ENCODE measurements at regions not wholly inside any gene's neighbourhood (a gene's known extent, or its start where the extent isn't known, plus 50 kb on each side); places are given as distances from the start of the nearest gene placed in this dataset.

- H3K4me3 Mint-ChIP-seq = no peak overlapping the region
- H3K4me2 ChIP-seq = no peak overlapping the region
- H3K4me3 ChIP-seq = no peak overlapping the region
- no peak overlapping the region for H2AFZ ChIP-seq
- no peak for DNase-seq (ENCODE audit: low spot score)
- no peaks in the 10 kb centered on the region for H3F3A ChIP-seq (replicated peaks; ENCODE audit: low read depth)
- H3K4me1 Mint-ChIP-seq = peaks cover 18% of the 10 kb centered on the region; the same call in 2 of the 3 replicates
- peaks cover 8% of the 10 kb centered on the region; the same call in 2 of the 3 replicates for H3K36me3 Mint-ChIP-seq (ENCODE audit: low read depth)
- no peaks in the 10 kb centered on the region for H3K79me2 ChIP-seq (replicated peaks; ENCODE audit: insufficient read depth)
- H3K36me3 ChIP-seq (ENCODE audit: insufficient read depth) = 0 out of 2 replicates have a peak, but pooled peaks cover 3% of the 10 kb centered on the region
- peaks cover 8% of the 10 kb centered on the region for H3K9me3 Mint-ChIP-seq
- peaks cover 9% of the 10 kb centered on the region; the same call in 1 of the 2 replicates for H3K9me2 ChIP-seq (ENCODE audit: insufficient read depth)
- TF ChIP-seq JUNB (IDR thresholded peaks at IDR 0.05; ENCODE audit: unreplicated experiment) (no peak), POLR2AphosphoS5 (IDR thresholded peaks at IDR 0.05; ENCODE audit: low read depth) (no peak), REST (IDR thresholded peaks at IDR 0.05; ENCODE audit: unreplicated experiment) (no peak), CTCF (conservative IDR thresholded peaks at IDR 0.05; ENCODE audit: low read depth in 2 of 2) (no peak), ZNF331 (CRISPR knock-in tag; IDR thresholded peaks at IDR 0.05; ENCODE audit: low read depth) (no peak), EZH2 (IDR thresholded peaks at IDR 0.05; ENCODE audit: low read depth, unreplicated experiment) (no peak), STAT1 (IDR thresholded peaks at IDR 0.05; ENCODE audit: unreplicated experiment) (no peak), CREB1 (CRISPR knock-in tag; IDR thresholded peaks at IDR 0.05; ENCODE audit: low read depth) (no peak), ZNF114 (CRISPR knock-in tag; IDR thresholded peaks at IDR 0.05) (no peak), EZH2phosphoT487 (IDR thresholded peaks at IDR 0.05; ENCODE audit: unreplicated experiment) (no peak), ETS1 (IDR thresholded peaks at IDR 0.05) (no peak), NANOG (IDR thresholded peaks at IDR 0.05; ENCODE audit: borderline replicate concordance) (no peak), ZNF462 (CRISPR knock-in tag; IDR thresholded peaks at IDR 0.05) (no peak)
- peaks cover 2% of the 10 kb centered on the region for H3K27me3 Mint-ChIP-seq (ENCODE audit: insufficient read depth, low read depth, poor library complexity)
- H3K27me3 ChIP-seq (ENCODE audit: insufficient read depth) = no peaks in the 10 kb centered on the region
- no peak overlapping the region for H3K27ac ChIP-seq (ENCODE audit: low read depth)
- H3K27ac Mint-ChIP-seq = no peak overlapping the region
- no peak for ATAC-seq
- H4K20me1 ChIP-seq (replicated peaks; ENCODE audit: insufficient read depth) = no peaks in the 10 kb centered on the region
- H3K4me1 ChIP-seq (ENCODE audit: insufficient read depth) = no peaks in the 10 kb centered on the region
Observed at GRCh38 chr15:60091911-60092310, 87.8 kb downstream of the FOXB1 start.
